ENCODE measurements at regions not wholly inside any gene's neighbourhood (a gene's known extent, or its start where the extent isn't known, plus 50 kb on each side); places are given as distances from the start of the nearest gene placed in this dataset.

DNA sequence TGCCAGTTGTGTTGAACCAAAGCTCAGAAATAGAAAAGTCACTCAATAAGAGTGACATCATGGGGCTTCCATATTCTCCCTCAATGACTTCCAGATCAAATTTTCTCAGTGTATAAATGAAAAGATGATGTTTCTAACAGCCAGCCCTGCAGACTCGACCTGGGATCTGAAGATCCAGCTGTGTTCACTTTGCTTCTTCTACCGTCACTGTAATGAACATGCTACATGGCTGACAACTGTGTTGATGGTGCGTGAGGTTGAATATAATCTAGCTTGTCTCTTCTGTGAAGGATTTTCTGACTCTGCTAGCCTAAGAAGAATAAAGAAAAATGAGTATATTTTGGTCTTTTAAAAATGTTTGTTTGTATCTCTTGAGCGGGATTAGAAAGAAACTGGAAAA lies 577.8 kb downstream of the ETNK1 start:
- dilution Hi-C loops (cut with HindIII; ENCODE audit: low sequenced_read_pairs, unreplicated experiment): no loop called here
- no peak overlapping the region for H3K18ac ChIP-seq (ENCODE audit: low read depth, low read length)
- no CpG with 5 or more reads among the region's 4 CpGs for WGBS, 2 experiments (ENCODE audit: extremely low coverage in 2 of 2, insufficient read length in 1 of 2)

More for the DNA sequence above, 577.8 kb downstream of the ETNK1 start:
- no peak for DNase-seq
- H3K9me1 ChIP-seq (ENCODE audit: insufficient read depth, low read length): no peaks in the 10 kb centered on the region
- no peak overlapping the region for H3K56ac ChIP-seq (ENCODE audit: extremely low read depth, insufficient read depth, low read length)
- H3K9ac ChIP-seq (ENCODE audit: low read depth, low read length): no peak overlapping the region
- no peaks in the 10 kb centered on the region for H3K4me1 ChIP-seq (ENCODE audit: control insufficient read depth, insufficient read depth, low read length)
- H3K4me2 ChIP-seq (ENCODE audit: low read depth, low read length): no peak overlapping the region
- intact Hi-C loops (cut with micrococcal nuclease): loop anchor here (5.0 to 10.0 kb wide), 4 partner anchors 345 to 1742 kb away; partner anchors contain the start of gene BCAT1
- no peak overlapping the region for H3K4ac ChIP-seq (ENCODE audit: low read depth, low read length)
- no peaks in the 10 kb centered on the region for H3K27me3 ChIP-seq (ENCODE audit: control insufficient read depth, insufficient read depth, low read length)
- no peaks in the 10 kb centered on the region for H3K36me3 ChIP-seq (ENCODE audit: control insufficient read depth, insufficient read depth, low read length)
- no peak overlapping the region for H2BK15ac ChIP-seq (ENCODE audit: low read depth, low read length)
- ATAC-seq (ENCODE audit: low read depth): no peak
- CTCF ChIA-PET: interaction anchor here (1.0 kb wide), 1 partner anchor 9 kb away, joined by 3 read pairs; no protein-coding TSS in a partner anchor
- H2AK5ac ChIP-seq (ENCODE audit: low read depth, low read length): no peak overlapping the region
- TF ChIP-seq MAFK (IDR thresholded peaks at IDR 0.05; ENCODE audit: low read depth, low read length) (no peak), NFE2L2 (IDR thresholded peaks at IDR 0.05; ENCODE audit: low read depth, low read length) (no peak)
- H3K23ac ChIP-seq (ENCODE audit: low read depth, low read length): no peak overlapping the region
- no peak overlapping the region for H2AFZ ChIP-seq (replicated peaks; ENCODE audit: low read length, poor library complexity)
- H4K8ac ChIP-seq (ENCODE audit: low read depth in 2 of 2, low read length in 2 of 2): no peak overlapping the region
- H3K4me3 ChIP-seq (ENCODE audit: insufficient read depth, low read depth, low read length): no peak overlapping the region
- POLR2A ChIA-PET (ENCODE audit: unreplicated experiment): no interaction called here
- no peak overlapping the region for H2BK20ac ChIP-seq (ENCODE audit: low read depth, low read length)
- H3K9me3 ChIP-seq (ENCODE audit: control insufficient read depth, insufficient read depth, low read length): no peaks in the 10 kb centered on the region; the same call in 1 of the 2 replicates
- no peak overlapping the region for H2BK5ac ChIP-seq (ENCODE audit: low read depth, low read length, poor library complexity, severe bottlenecking)
- H4K91ac ChIP-seq (ENCODE audit: insufficient read depth, low read depth, low read length): no peak overlapping the region
- no peak overlapping the region for H3K27ac ChIP-seq (ENCODE audit: insufficient read depth, low read length)
- in situ Hi-C loops (cut with MboI; ENCODE audit: low sequenced_read_pairs): loop anchor here (25.0 kb wide), 1 partner anchor 1935 kb away; no protein-coding TSS in a partner anchor
- H3K79me1 ChIP-seq (ENCODE audit: low read depth in 1 of 2, low read length in 2 of 2): no peaks in the 10 kb centered on the region
- BruUV-seq (replicated peaks): no TSS peak
- H2BK120ac ChIP-seq (ENCODE audit: low read depth, low read length): no peak overlapping the region
- no peak overlapping the region for H3K14ac ChIP-seq (replicated peaks; ENCODE audit: low read depth, low read length)
- no peaks in the 10 kb centered on the region for H4K20me1 ChIP-seq (ENCODE audit: insufficient read depth, low read length)
- H4K5ac ChIP-seq (ENCODE audit: low read depth, low read length): no peak overlapping the region
- no peak overlapping the region for H2AK9ac ChIP-seq (replicated peaks; ENCODE audit: low read depth, low read length, poor library complexity)
